ENCODE measurements at regions not wholly inside any gene's neighbourhood (a gene's known extent, or its start where the extent isn't known, plus 50 kb on each side); places are given as distances from the start of the nearest gene placed in this dataset.
"Not testable (repeated sequence)": the region's sequence is repeated elsewhere in the genome, so short reads cannot be mapped to it uniquely, and the experiment has no call there.

DNA sequence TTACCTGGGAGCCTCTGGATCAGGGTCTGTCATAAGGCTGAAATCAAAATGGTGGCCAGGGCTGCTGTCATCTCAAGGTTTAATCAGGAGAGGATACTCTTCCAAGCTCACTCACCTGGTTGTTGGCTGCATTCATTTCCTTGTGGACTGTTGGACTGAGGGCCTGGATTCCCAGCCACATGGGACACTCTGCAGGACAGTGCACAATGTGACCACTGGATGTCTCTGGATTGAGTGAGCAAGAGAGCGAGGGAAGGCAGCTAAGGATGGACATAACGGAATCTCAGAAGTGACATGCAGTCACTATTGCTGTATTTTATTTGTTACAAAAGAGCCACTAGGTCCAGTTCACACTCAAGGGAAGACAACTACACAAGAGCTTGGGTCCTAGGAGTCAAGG, 229.1 kb downstream of the S1PR1 start:
- H3K9ac ChIP-seq (ENCODE audit: low read depth, low read length), result no peak overlapping the region
- H3K36me3 ChIP-seq (ENCODE audit: control insufficient read depth, insufficient read depth, low read length), result no peaks in the 10 kb centered on the region
- no peak overlapping the region for H3K4me3 ChIP-seq (ENCODE audit: low read depth, low read length)
- no peaks in the 10 kb centered on the region for H3K9me3 ChIP-seq (ENCODE audit: control insufficient read depth, insufficient read depth, low read length)
- no peaks in the 10 kb centered on the region for H3K27me3 ChIP-seq (ENCODE audit: control insufficient read depth, insufficient read depth, low read length)
- no peaks in the 10 kb centered on the region for H3K4me1 ChIP-seq (ENCODE audit: control insufficient read depth, insufficient read depth, low read length)

GRCh38 chr1:101474039-101474665, 237.3 kb downstream of the S1PR1 start:
- H3K36me3 ChIP-seq (ENCODE audit: control insufficient read depth, insufficient read depth, low read length), result no peaks in the 10 kb centered on the region
- H3K9me3 ChIP-seq (ENCODE audit: control insufficient read depth, insufficient read depth, low read length), result no peaks in the 10 kb centered on the region
- no peaks in the 10 kb centered on the region for H3K27me3 ChIP-seq (ENCODE audit: control insufficient read depth, insufficient read depth, low read length)
- H3K9ac ChIP-seq (ENCODE audit: low read depth, low read length), result no peak overlapping the region
- H3K4me3 ChIP-seq (ENCODE audit: low read depth, low read length), result no peak overlapping the region
- no peaks in the 10 kb centered on the region for H3K4me1 ChIP-seq (ENCODE audit: control insufficient read depth, insufficient read depth, low read length)

DNA sequence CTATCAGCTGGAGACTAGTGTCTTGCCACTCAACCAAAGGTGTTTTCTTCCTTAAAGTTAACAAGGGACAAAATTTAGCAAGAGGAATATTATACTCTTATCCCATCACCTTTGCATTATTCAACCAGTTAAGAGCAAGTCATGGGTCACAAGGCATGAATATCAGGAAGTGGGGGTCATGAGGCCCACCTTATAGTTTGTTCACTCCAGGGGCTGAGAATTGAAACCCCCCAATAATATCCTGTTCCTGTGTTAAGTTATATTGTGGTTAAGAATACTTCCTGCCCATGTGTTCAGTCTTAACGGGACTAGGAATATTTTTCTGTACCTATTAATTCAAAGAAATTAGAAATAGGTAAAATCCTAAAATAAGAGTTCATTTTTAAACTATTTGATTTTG, 239.7 kb downstream of the S1PR1 start:
- H3K27me3 ChIP-seq (ENCODE audit: control insufficient read depth, insufficient read depth, low read length), result no peaks in the 10 kb centered on the region
- H3K4me1 ChIP-seq (ENCODE audit: control insufficient read depth, insufficient read depth, low read length), result no peaks in the 10 kb centered on the region
- no peak overlapping the region for H3K4me3 ChIP-seq (ENCODE audit: low read depth, low read length)
- H3K9me3 ChIP-seq (ENCODE audit: control insufficient read depth, insufficient read depth, low read length), result no peaks in the 10 kb centered on the region
- no peak overlapping the region for H3K9ac ChIP-seq (ENCODE audit: low read depth, low read length)
- no peaks in the 10 kb centered on the region for H3K36me3 ChIP-seq (ENCODE audit: control insufficient read depth, insufficient read depth, low read length)

DNA sequence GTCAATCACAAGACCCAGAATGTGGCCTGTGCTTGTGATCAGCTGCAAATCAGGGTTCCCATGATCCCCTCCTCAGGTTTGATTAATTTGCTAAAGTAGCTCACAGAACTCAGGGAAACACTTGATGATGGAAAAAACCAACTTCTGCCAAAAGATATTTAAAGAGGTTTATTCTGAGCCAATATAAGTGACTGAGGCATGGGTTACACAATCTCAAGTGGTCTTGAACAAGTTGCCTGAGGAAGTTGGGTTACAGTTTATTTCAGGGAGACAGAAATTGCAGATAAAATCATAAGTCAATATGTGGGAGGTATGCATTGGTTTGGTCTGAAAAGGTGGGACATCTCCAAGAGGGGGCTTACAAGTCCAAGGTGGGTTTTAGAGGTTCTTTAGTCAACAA, 243.1 kb downstream of the S1PR1 start:
- no peak overlapping the region for H3K9ac ChIP-seq (ENCODE audit: low read depth, low read length)
- H3K4me3 ChIP-seq (ENCODE audit: low read depth, low read length), result no peak overlapping the region
- no peaks in the 10 kb centered on the region for H3K36me3 ChIP-seq (ENCODE audit: control insufficient read depth, insufficient read depth, low read length)
- no peaks in the 10 kb centered on the region for H3K27me3 ChIP-seq (ENCODE audit: control insufficient read depth, insufficient read depth, low read length)
- peaks cover 4% of the 10 kb centered on the region for H3K4me1 ChIP-seq (ENCODE audit: control insufficient read depth, insufficient read depth, low read length)
- no peaks in the 10 kb centered on the region for H3K9me3 ChIP-seq (ENCODE audit: control insufficient read depth, insufficient read depth, low read length)

DNA sequence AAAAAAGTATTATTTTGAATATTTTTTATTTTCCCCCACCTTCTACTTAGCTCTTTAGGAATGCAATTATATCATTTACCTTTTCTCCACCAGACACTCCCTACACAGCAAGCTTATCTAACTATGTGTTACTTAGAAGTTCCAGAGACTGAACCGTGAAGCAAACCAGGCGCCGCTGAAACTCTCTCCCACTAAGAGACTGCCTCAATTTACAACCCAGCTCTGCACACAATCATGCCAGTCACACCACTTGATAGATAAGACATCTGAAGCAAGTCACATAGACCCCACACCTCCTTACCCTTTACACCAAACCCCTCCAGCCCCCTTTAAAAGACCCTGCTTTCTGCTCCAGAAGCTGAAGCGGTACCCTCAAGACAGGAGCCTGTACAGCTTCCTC, 245.5 kb downstream of the S1PR1 start:
- peaks cover 6% of the 10 kb centered on the region for H3K4me1 ChIP-seq (ENCODE audit: control insufficient read depth, insufficient read depth, low read length)
- H3K4me3 ChIP-seq (ENCODE audit: low read depth, low read length), result no peak overlapping the region
- H3K36me3 ChIP-seq (ENCODE audit: control insufficient read depth, insufficient read depth, low read length), result no peaks in the 10 kb centered on the region

DNA sequence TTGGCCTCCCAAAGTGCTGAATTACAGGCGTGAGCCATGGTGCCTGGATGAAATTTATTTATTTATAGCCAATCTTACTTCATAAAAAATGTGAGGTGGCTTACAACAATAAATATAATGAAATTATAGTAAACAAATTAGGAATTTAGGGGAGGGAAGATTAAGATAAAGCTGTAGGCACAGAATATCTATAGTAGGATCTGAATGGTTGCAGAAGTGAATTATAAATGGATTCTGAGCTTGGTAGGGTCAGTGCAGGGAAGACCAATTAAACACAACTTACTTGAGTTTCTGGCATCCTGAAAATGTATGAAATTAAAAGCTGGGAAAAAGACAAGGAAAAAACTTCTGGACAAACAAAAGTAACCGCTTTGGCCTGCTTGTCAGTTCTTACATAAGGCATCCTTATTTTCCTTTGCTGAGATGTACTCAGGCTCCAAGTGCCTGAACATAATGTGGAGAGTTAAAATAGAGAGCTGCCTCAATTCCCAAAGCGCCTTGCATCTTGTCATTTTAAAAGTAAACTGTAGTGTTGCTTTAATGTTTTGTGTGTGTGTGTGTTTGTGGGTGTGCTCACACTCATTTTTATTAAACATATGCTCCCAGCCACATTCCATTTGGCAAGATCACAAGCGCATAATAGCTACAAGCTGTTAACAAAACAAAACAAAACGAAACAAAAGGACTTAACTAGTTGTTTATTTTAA, 247.3 kb downstream of the S1PR1 start:
- H3K27me3 ChIP-seq (ENCODE audit: control insufficient read depth, insufficient read depth, low read length), result no peaks in the 10 kb centered on the region
- no peak overlapping the region for H3K4me3 ChIP-seq (ENCODE audit: low read depth, low read length)

More for the DNA sequence above, 245.5 kb downstream of the S1PR1 start:
- H3K27me3 ChIP-seq (ENCODE audit: control insufficient read depth, insufficient read depth, low read length), result no peaks in the 10 kb centered on the region
- no peaks in the 10 kb centered on the region for H3K9me3 ChIP-seq (ENCODE audit: control insufficient read depth, insufficient read depth, low read length)
- no peak overlapping the region for H3K9ac ChIP-seq (ENCODE audit: low read depth, low read length)

GRCh38 chr1:101484689-101485338, 248.0 kb downstream of the S1PR1 start:
- H3K27me3 ChIP-seq (ENCODE audit: control insufficient read depth, insufficient read depth, low read length), result no peaks in the 10 kb centered on the region
- no peaks in the 10 kb centered on the region for H3K36me3 ChIP-seq (ENCODE audit: control insufficient read depth, insufficient read depth, low read length)
- H3K4me3 ChIP-seq (ENCODE audit: low read depth, low read length), result no peak overlapping the region
- H3K9me3 ChIP-seq (ENCODE audit: control insufficient read depth, insufficient read depth, low read length), result no peaks in the 10 kb centered on the region
- H3K9ac ChIP-seq (ENCODE audit: low read depth, low read length), result no peak overlapping the region
- H3K4me1 ChIP-seq (ENCODE audit: control insufficient read depth, insufficient read depth, low read length), result peaks cover 6% of the 10 kb centered on the region

More for the DNA sequence above, 247.3 kb downstream of the S1PR1 start:
- no peaks in the 10 kb centered on the region for H3K9me3 ChIP-seq (ENCODE audit: control insufficient read depth, insufficient read depth, low read length)
- H3K36me3 ChIP-seq (ENCODE audit: control insufficient read depth, insufficient read depth, low read length), result no peaks in the 10 kb centered on the region
- no peak overlapping the region for H3K9ac ChIP-seq (ENCODE audit: low read depth, low read length)
- H3K4me1 ChIP-seq (ENCODE audit: control insufficient read depth, insufficient read depth, low read length), result peaks cover 6% of the 10 kb centered on the region

GRCh38 chr1:101485712-101486111, 248.9 kb downstream of the S1PR1 start:
- Histone ChIP-seq H3K9ac (ENCODE audit: low read depth, low read length) (no peak overlapping the region), H3K4me1 (ENCODE audit: control insufficient read depth, insufficient read depth, low read length) (peaks cover 6% of the 10 kb centered on the region), H3K27me3 (ENCODE audit: control insufficient read depth, insufficient read depth, low read length) (no peaks in the 10 kb centered on the region), H3K9me3 (ENCODE audit: control insufficient read depth, insufficient read depth, low read length) (no peaks in the 10 kb centered on the region), H3K36me3 (ENCODE audit: control insufficient read depth, insufficient read depth, low read length) (no peaks in the 10 kb centered on the region), H3K4me3 (ENCODE audit: low read depth, low read length) (no peak overlapping the region)

DNA sequence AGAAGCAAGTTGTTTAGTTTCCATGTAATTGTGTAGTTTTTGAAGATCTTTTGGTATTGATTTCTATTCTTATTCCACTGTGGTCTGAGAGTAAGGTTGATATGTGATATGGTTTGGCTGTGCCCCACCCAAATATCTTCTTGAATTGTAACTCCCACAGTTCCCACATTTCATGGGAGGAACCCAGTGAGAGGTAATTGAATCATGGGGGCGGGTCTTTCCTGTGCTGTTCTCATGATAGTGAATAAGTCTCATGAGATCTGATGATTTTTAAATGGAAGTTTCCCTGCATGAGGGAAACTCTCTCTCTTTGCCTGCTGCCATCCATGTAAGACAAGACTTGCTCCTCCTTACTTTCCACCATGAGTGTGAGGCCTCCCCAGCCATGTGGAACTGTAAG, 255.3 kb downstream of the S1PR1 start:
- H3K4me1 ChIP-seq (ENCODE audit: control insufficient read depth, insufficient read depth, low read length); H3K36me3 ChIP-seq (ENCODE audit: control insufficient read depth, insufficient read depth, low read length); H3K9ac ChIP-seq (ENCODE audit: low read depth, low read length); H3K4me3 ChIP-seq (ENCODE audit: low read depth, low read length); H3K9me3 ChIP-seq (ENCODE audit: control insufficient read depth, insufficient read depth, low read length); H3K27me3 ChIP-seq (ENCODE audit: control insufficient read depth, insufficient read depth, low read length): not testable (repeated sequence)

DNA sequence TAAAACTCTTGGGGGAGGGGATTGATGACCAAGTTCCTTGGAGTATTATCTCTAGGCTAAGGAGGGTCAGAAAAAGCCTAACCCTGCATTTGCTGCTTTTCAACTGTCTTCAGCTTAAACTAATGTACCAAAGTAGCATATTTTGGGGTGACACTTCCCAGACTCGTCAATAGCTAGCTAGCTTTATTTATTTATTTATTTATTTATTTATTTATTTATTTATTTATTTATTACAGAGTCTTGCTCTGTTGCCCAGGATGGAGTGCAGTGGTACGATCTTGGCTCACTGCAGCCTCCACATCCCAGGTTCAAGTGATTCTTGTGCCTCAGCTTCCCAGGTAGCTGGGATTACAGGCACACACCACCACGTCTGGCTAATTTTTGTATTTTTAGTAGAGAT, 257.1 kb downstream of the S1PR1 start:
- H3K9me3 ChIP-seq (ENCODE audit: control insufficient read depth, insufficient read depth, low read length); H3K9ac ChIP-seq (ENCODE audit: low read depth, low read length); H3K27me3 ChIP-seq (ENCODE audit: control insufficient read depth, insufficient read depth, low read length); H3K4me1 ChIP-seq (ENCODE audit: control insufficient read depth, insufficient read depth, low read length); H3K4me3 ChIP-seq (ENCODE audit: low read depth, low read length); H3K36me3 ChIP-seq (ENCODE audit: control insufficient read depth, insufficient read depth, low read length): not testable (repeated sequence)

- Histone ChIP-seq H3K27me3 (ENCODE audit: control insufficient read depth, insufficient read depth, low read length) (no peaks in the 10 kb centered on the region), H3K4me1 (ENCODE audit: control insufficient read depth, insufficient read depth, low read length) (no peaks in the 10 kb centered on the region), H3K9ac (ENCODE audit: low read depth, low read length) (no peak overlapping the region), H3K9me3 (ENCODE audit: control insufficient read depth, insufficient read depth, low read length) (no peaks in the 10 kb centered on the region), H3K36me3 (ENCODE audit: control insufficient read depth, insufficient read depth, low read length) (no peaks in the 10 kb centered on the region), H3K4me3 (ENCODE audit: low read depth, low read length) (no peak overlapping the region)
Observed at GRCh38 chr1:101496109-101496508, 259.3 kb downstream of the S1PR1 start.
